Calu3 (cell line): ENCODE measurements at regions not wholly inside any gene's neighbourhood (a gene's known extent, or its start where the extent isn't known, plus 50 kb on each side); places are given as distances from the start of the nearest gene placed in this dataset.

Experiments
- BruUV-seq: library from RNA; stranded (reverse); fragments of 400-500 nt; replicated peaks from 2 replicates; lab custom pipeline; 2021; lab: Mats Ljungman, UMichigan
- CTCF ChIA-PET: fragments of 300-600 bp; sonication (Branson Sonifier 250); formaldehyde crosslinking; loops from one replicate; lab custom pipeline; 2022; ENCODE audit warnings: antibody characterized with exemption; lab: Charles Lee
- DNase-seq: peaks from one replicate; pipeline ENCODE4 v3.0.0; 2022
- H3K27ac Mint-ChIP-seq: one replicate; pipeline ENCODE4 v1.8.0; 2022; ENCODE audit warnings: mixed read lengths; ENCODE audit not compliant: unreplicated experiment
- H3K27me3 Mint-ChIP-seq: one replicate; pipeline ENCODE4 v1.8.0; 2022; ENCODE audit warnings: mixed read lengths; ENCODE audit not compliant: unreplicated experiment
- H3K36me3 Mint-ChIP-seq: one replicate; pipeline ENCODE4 v1.8.0; 2022; ENCODE audit warnings: mild to moderate bottlenecking, moderate library complexity, mixed read lengths; ENCODE audit not compliant: insufficient read depth, unreplicated experiment
- H3K4me1 Mint-ChIP-seq: one replicate; pipeline ENCODE4 v1.8.0; 2022; ENCODE audit warnings: mild to moderate bottlenecking, low read depth, mixed read lengths; ENCODE audit not compliant: unreplicated experiment
- H3K4me3 Mint-ChIP-seq: one replicate; pipeline ENCODE4 v1.8.0; 2022; ENCODE audit warnings: mild to moderate bottlenecking, low read depth, moderate library complexity, mixed read lengths; ENCODE audit not compliant: unreplicated experiment
- H3K9me3 Mint-ChIP-seq: one replicate; pipeline ENCODE4 v1.8.0; 2022; ENCODE audit warnings: low read depth, mixed read lengths; ENCODE audit not compliant: unreplicated experiment
- CTCF ChIP-seq: fragments of 200-600 bp; IDR thresholded peaks from one replicate; pipeline ENCODE4 v1.8.0; 2022; ENCODE audit warnings: antibody characterized with exemption; ENCODE audit not compliant: unreplicated experiment
- intact Hi-C: fragments of 100-400 bp; cut with micrococcal nuclease; formaldehyde crosslinking; loops from one replicate; pipeline ENCODE4 v1.10.0; 2022; ENCODE audit not compliant: unreplicated experiment

GRCh38 chr18:75344161-75344560 is 83.3 kb downstream of the SMIM21 start:
- no peak overlapping the region for H3K4me3 Mint-ChIP-seq
- no peaks in the 10 kb centered on the region for H3K9me3 Mint-ChIP-seq
- no peak for TF ChIP-seq CTCF
- CTCF ChIA-PET, result no interaction called here
- no TSS peak for BruUV-seq
- no peaks in the 10 kb centered on the region for H3K36me3 Mint-ChIP-seq
- H3K4me1 Mint-ChIP-seq, result no peaks in the 10 kb centered on the region
- no peak overlapping the region for H3K27ac Mint-ChIP-seq
- intact Hi-C loops, result no loop called here
- no peaks in the 10 kb centered on the region for H3K27me3 Mint-ChIP-seq
- no peak for DNase-seq

- DNase-seq, result no peak
- BruUV-seq, result no TSS peak
- Mint-ChIP-seq H3K36me3 (no peaks in the 10 kb centered on the region), H3K27ac (no peak overlapping the region), H3K4me3 (no peak overlapping the region), H3K9me3 (no peaks in the 10 kb centered on the region), H3K4me1 (no peaks in the 10 kb centered on the region), H3K27me3 (no peaks in the 10 kb centered on the region)
- intact Hi-C loops, result no loop called here
- CTCF ChIA-PET, result no interaction called here
- TF ChIP-seq CTCF, result no peak
These were observed 84.1 kb downstream of the SMIM21 start for GRCh38 chr18:75343389-75343788.

- CTCF ChIA-PET, result no interaction called here
- Mint-ChIP-seq H3K27ac (no peak overlapping the region), H3K4me1 (no peaks in the 10 kb centered on the region), H3K4me3 (no peak overlapping the region), H3K36me3 (no peaks in the 10 kb centered on the region), H3K9me3 (no peaks in the 10 kb centered on the region), H3K27me3 (no peaks in the 10 kb centered on the region)
- intact Hi-C loops, result no loop called here
- DNase-seq, result no peak
- no TSS peak for BruUV-seq
- TF ChIP-seq CTCF, result no peak
These were observed 85.6 kb downstream of the SMIM21 start for GRCh38 chr18:75341897-75342296.

- no peaks in the 10 kb centered on the region for H3K9me3 Mint-ChIP-seq
- H3K36me3 Mint-ChIP-seq, result no peaks in the 10 kb centered on the region
- intact Hi-C loops, result no loop called here
- H3K27ac Mint-ChIP-seq, result no peak overlapping the region
- H3K27me3 Mint-ChIP-seq, result no peaks in the 10 kb centered on the region
- no TSS peak for BruUV-seq
- H3K4me1 Mint-ChIP-seq, result no peaks in the 10 kb centered on the region
- no peak for DNase-seq
- no peak overlapping the region for H3K4me3 Mint-ChIP-seq
- no peak for TF ChIP-seq CTCF
- CTCF ChIA-PET, result no interaction called here
These were observed 86.2 kb downstream of the SMIM21 start for GRCh38 chr18:75341267-75341666.
